WTC11 (cell line): ENCODE measurements at regions not wholly inside any gene's neighbourhood (a gene's known extent, or its start where the extent isn't known, plus 50 kb on each side); places are given as distances from the start of the nearest gene placed in this dataset.

Source experiments
- ATAC-seq: fragments of 200-7000 bp; cut with Tn5 transposase; 2 replicates; pipeline ENCODE4 v1.10.0; 2021; ENCODE audit warnings: mild to moderate bottlenecking, moderate library complexity
- CTCF ChIA-PET: fragments of 300-600 bp; sonication (Branson Sonifier 250); formaldehyde crosslinking; loops from one replicate; lab custom pipeline; 2021; ENCODE audit warnings: antibody characterized with exemption; lab: Charles Lee
- POLR2A ChIA-PET: fragments of 350-600 bp; sonication (Branson Sonifier 250); formaldehyde crosslinking; loops from one replicate; lab custom pipeline; 2021; ENCODE audit warnings: antibody characterized with exemption; lab: Charles Lee
- DNase-seq: peaks from one replicate; pipeline ENCODE4 v3.0.0; 2021; ENCODE audit warnings: low spot score
- H3K27ac Mint-ChIP-seq: 2 replicates; pipeline ENCODE4 v1.8.0; 2021; ENCODE audit warnings: mixed read lengths
- H3K27me3 Mint-ChIP-seq: 2 replicates; pipeline ENCODE4 v1.8.0; 2021; ENCODE audit warnings: low read depth, mild to moderate bottlenecking, moderate library complexity, mixed read lengths
- H3K36me3 Mint-ChIP-seq: 2 replicates; pipeline ENCODE4 v1.8.0; 2021; ENCODE audit warnings: mixed read lengths
- H3K4me1 Mint-ChIP-seq: 2 replicates; pipeline ENCODE4 v1.8.0; 2022; ENCODE audit warnings: mixed read lengths
- H3K4me3 Mint-ChIP-seq: 2 replicates; pipeline ENCODE4 v1.8.0; 2021; ENCODE audit warnings: mild to moderate bottlenecking, moderate library complexity, mixed read lengths
- H3K9me3 Mint-ChIP-seq: 2 replicates; pipeline ENCODE4 v1.8.0; 2021; ENCODE audit warnings: mixed read lengths
- ESRRA ChIP-seq: sonication (generic); formaldehyde crosslinking; IDR thresholded peaks from 2 replicates; pipeline ENCODE4 v1.8.1; 2022; ENCODE audit warnings: mild to moderate bottlenecking, missing genetic modification reagents, borderline replicate concordance
- FOXK1 ChIP-seq: sonication (generic); formaldehyde crosslinking; IDR thresholded peaks from 2 replicates; pipeline ENCODE4 v1.8.0; 2022; ENCODE audit warnings: mild to moderate bottlenecking, moderate library complexity, missing genetic modification reagents
- HMGA2 ChIP-seq: fragments of 250-450 bp; sonication (Bioruptor Pico); IDR thresholded peaks from 2 replicates; pipeline ENCODE4 v1.4.0; 2021; ENCODE audit warnings: mild to moderate bottlenecking, moderate library complexity
- JUN ChIP-seq: sonication (generic); formaldehyde crosslinking; IDR thresholded peaks from 2 replicates; pipeline ENCODE4 v1.8.0; 2023; ENCODE audit warnings: mild to moderate bottlenecking, missing genetic modification reagents
- NR2C2 ChIP-seq: sonication (generic); formaldehyde crosslinking; IDR thresholded peaks from 2 replicates; pipeline ENCODE4 v1.8.0; 2022; ENCODE audit warnings: mild to moderate bottlenecking, missing genetic modification reagents
- SMAD3 ChIP-seq: sonication (generic); formaldehyde crosslinking; IDR thresholded peaks from 2 replicates; pipeline ENCODE4 v1.8.0; 2022; ENCODE audit warnings: missing genetic modification reagents, mild to moderate bottlenecking, borderline replicate concordance
- SP1 ChIP-seq: sonication (generic); formaldehyde crosslinking; conservative IDR thresholded peaks from 2 replicates; pipeline ENCODE4 v1.8.1; 2022; ENCODE audit warnings: missing genetic modification reagents
- TEAD1 ChIP-seq: sonication (generic); formaldehyde crosslinking; IDR thresholded peaks from 2 replicates; pipeline ENCODE4 v1.8.0; 2022; ENCODE audit warnings: mild to moderate bottlenecking, missing genetic modification reagents
- TEAD4 ChIP-seq: sonication (generic); formaldehyde crosslinking; IDR thresholded peaks from 2 replicates; pipeline ENCODE4 v1.8.0; 2022; ENCODE audit warnings: mild to moderate bottlenecking, missing genetic modification reagents
- ZNF232 ChIP-seq: sonication (generic); formaldehyde crosslinking; IDR thresholded peaks from 2 replicates; pipeline ENCODE4 v1.8.0; 2022; ENCODE audit warnings: mild to moderate bottlenecking, missing genetic modification reagents
- TF ChIP-seq, protein P1 (sequence below): sonication (generic); formaldehyde crosslinking; IDR thresholded peaks from 2 replicates; pipeline ENCODE4 v1.8.0; 2022; ENCODE audit warnings: missing genetic modification reagents
- TF ChIP-seq, protein P2 (sequence below): sonication (generic); formaldehyde crosslinking; IDR thresholded peaks from 2 replicates; pipeline ENCODE4 v1.8.1; 2023; ENCODE audit warnings: mild to moderate bottlenecking, missing genetic modification reagents, borderline replicate concordance
- TF ChIP-seq, protein P3 (sequence below): fragments of 250-450 bp; sonication (Bioruptor Pico); IDR thresholded peaks from 2 replicates; pipeline ENCODE4 v2.1.2; 2022; ENCODE audit warnings: mild to moderate bottlenecking, moderate library complexity
- TF ChIP-seq, protein P4 (sequence below): fragments of 250-450 bp; sonication (Bioruptor Pico); IDR thresholded peaks from 2 replicates; pipeline ENCODE4 v1.9.0; 2021; ENCODE audit warnings: mild to moderate bottlenecking, borderline replicate concordance

DNA sequence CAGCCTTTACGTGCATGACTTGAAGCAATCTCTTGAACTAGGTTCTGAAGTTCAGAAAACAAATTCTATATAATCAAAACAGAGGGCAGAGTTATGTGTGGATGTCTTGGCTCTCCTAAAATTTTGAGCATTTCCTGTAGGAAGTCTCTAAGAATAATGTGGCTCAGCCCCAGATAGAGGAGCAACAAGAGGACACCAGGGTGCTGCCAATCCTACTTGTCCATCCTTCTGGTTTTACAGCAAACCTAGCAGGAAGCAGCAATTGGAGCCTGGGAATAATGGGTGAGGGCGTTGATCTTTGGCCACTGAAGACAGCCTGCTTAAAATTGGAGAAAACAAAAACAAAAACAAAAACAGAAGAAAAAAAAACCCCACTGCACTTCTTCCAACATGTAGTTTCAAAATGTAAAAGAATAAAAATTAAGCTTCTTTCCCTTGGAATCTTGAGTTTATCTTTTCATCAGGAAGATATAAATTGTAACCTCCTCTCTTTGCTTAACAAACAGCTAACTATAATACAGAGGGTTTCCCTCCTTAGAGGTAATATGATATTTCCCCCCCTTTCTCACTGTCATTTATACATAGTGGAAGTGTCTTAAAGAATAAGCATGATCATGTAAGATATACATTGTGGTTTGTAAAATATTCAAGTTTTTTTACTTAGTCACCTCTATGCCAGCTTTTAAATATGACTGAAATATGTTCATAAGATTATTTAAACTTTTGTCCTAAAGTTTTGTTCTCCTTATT is 130.6 kb downstream of the FBXO8 start:
- H3K27me3 Mint-ChIP-seq, result no peaks in the 10 kb centered on the region
- POLR2A ChIA-PET, result no interaction called here
- peaks cover 3% of the 10 kb centered on the region; the same call in 1 of the 2 replicates for H3K4me1 Mint-ChIP-seq
- ATAC-seq (peak; percentile 67), DNase-seq (no peak)
- no peaks in the 10 kb centered on the region for H3K9me3 Mint-ChIP-seq
- H3K27ac Mint-ChIP-seq, result no peak overlapping the region
- TF ChIP-seq TEAD4 (CRISPR knock-in tag) (no peak), TEAD1 (CRISPR knock-in tag) (no peak), JUN (CRISPR knock-in tag) (no peak)
- TF ChIP-seq, protein P1, sequence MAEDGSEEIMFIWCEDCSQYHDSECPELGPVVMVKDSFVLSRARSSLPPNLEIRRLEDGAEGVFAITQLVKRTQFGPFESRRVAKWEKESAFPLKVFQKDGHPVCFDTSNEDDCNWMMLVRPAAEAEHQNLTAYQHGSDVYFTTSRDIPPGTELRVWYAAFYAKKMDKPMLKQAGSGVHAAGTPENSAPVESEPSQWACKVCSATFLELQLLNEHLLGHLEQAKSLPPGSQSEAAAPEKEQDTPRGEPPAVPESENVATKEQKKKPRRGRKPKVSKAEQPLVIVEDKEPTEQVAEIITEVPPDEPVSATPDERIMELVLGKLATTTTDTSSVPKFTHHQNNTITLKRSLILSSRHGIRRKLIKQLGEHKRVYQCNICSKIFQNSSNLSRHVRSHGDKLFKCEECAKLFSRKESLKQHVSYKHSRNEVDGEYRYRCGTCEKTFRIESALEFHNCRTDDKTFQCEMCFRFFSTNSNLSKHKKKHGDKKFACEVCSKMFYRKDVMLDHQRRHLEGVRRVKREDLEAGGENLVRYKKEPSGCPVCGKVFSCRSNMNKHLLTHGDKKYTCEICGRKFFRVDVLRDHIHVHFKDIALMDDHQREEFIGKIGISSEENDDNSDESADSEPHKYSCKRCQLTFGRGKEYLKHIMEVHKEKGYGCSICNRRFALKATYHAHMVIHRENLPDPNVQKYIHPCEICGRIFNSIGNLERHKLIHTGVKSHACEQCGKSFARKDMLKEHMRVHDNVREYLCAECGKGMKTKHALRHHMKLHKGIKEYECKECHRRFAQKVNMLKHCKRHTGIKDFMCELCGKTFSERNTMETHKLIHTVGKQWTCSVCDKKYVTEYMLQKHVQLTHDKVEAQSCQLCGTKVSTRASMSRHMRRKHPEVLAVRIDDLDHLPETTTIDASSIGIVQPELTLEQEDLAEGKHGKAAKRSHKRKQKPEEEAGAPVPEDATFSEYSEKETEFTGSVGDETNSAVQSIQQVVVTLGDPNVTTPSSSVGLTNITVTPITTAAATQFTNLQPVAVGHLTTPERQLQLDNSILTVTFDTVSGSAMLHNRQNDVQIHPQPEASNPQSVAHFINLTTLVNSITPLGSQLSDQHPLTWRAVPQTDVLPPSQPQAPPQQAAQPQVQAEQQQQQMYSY (CRISPR knock-in tag), result 0 out of 2 replicates have a peak, but pooled peaks have one; percentile 23
- CTCF ChIA-PET, result interaction anchor here (1.1 kb wide), 1 partner anchor 400 kb away, joined by 3 read pairs; no protein-coding TSS in a partner anchor
- H3K36me3 Mint-ChIP-seq, result no peaks in the 10 kb centered on the region
- H3K4me3 Mint-ChIP-seq, result no peak overlapping the region

DNA sequence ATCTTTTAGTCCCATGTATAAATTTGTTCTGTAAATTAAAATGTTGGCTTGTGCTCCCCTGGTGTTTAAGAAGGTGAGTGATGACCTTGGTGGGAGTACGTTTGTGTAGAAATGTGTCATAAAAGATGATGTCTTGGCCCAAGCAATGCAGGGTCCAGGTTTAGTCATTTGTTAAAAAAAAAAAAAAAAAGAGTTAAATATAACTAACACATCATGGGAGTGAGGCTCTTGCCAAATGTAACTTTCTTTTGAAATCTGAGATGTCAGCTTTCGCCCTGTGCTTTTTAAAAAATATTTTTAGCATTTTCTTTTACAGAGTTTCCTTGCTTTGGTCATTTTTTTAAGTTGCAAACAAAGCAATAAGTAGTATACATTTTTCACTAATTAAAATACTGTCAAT is 135.6 kb downstream of the FBXO8 start:
- ATAC-seq, result no peak
- ChIA-PET POLR2A (no interaction called here), CTCF (no interaction called here)
- Mint-ChIP-seq H3K27me3 (0 out of 2 replicates have a peak, but pooled peaks cover 4% of the 10 kb centered on the region), H3K27ac (no peak overlapping the region), H3K36me3 (no peaks in the 10 kb centered on the region), H3K4me3 (no peak overlapping the region), H3K4me1 (peaks cover 3% of the 10 kb centered on the region; the same call in 1 of the 2 replicates), H3K9me3 (no peaks in the 10 kb centered on the region)
- no peak for DNase-seq
- TF ChIP-seq SMAD3 (CRISPR knock-in tag) (no peak), HMGA2 (CRISPR knock-in tag) (no peak), NR2C2 (CRISPR knock-in tag) (no peak), JUN (CRISPR knock-in tag) (no peak), ESRRA (no peak), SP1 (CRISPR knock-in tag) (no peak), ZNF232 (CRISPR knock-in tag) (no peak), FOXK1 (no peak)
- TF ChIP-seq, protein P2, sequence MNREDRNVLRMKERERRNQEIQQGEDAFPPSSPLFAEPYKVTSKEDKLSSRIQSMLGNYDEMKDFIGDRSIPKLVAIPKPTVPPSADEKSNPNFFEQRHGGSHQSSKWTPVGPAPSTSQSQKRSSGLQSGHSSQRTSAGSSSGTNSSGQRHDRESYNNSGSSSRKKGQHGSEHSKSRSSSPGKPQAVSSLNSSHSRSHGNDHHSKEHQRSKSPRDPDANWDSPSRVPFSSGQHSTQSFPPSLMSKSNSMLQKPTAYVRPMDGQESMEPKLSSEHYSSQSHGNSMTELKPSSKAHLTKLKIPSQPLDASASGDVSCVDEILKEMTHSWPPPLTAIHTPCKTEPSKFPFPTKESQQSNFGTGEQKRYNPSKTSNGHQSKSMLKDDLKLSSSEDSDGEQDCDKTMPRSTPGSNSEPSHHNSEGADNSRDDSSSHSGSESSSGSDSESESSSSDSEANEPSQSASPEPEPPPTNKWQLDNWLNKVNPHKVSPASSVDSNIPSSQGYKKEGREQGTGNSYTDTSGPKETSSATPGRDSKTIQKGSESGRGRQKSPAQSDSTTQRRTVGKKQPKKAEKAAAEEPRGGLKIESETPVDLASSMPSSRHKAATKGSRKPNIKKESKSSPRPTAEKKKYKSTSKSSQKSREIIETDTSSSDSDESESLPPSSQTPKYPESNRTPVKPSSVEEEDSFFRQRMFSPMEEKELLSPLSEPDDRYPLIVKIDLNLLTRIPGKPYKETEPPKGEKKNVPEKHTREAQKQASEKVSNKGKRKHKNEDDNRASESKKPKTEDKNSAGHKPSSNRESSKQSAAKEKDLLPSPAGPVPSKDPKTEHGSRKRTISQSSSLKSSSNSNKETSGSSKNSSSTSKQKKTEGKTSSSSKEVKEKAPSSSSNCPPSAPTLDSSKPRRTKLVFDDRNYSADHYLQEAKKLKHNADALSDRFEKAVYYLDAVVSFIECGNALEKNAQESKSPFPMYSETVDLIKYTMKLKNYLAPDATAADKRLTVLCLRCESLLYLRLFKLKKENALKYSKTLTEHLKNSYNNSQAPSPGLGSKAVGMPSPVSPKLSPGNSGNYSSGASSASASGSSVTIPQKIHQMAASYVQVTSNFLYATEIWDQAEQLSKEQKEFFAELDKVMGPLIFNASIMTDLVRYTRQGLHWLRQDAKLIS, result no peak
- TF ChIP-seq, protein P3, sequence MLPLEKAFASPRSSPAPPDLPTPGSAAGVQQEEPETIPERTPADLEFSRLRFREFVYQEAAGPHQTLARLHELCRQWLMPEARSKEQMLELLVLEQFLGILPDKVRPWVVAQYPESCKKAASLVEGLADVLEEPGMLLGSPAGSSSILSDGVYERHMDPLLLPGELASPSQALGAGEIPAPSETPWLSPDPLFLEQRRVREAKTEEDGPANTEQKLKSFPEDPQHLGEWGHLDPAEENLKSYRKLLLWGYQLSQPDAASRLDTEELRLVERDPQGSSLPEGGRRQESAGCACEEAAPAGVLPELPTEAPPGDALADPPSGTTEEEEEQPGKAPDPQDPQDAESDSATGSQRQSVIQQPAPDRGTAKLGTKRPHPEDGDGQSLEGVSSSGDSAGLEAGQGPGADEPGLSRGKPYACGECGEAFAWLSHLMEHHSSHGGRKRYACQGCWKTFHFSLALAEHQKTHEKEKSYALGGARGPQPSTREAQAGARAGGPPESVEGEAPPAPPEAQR (CRISPR knock-in tag), result no peak
- TF ChIP-seq, protein P4, sequence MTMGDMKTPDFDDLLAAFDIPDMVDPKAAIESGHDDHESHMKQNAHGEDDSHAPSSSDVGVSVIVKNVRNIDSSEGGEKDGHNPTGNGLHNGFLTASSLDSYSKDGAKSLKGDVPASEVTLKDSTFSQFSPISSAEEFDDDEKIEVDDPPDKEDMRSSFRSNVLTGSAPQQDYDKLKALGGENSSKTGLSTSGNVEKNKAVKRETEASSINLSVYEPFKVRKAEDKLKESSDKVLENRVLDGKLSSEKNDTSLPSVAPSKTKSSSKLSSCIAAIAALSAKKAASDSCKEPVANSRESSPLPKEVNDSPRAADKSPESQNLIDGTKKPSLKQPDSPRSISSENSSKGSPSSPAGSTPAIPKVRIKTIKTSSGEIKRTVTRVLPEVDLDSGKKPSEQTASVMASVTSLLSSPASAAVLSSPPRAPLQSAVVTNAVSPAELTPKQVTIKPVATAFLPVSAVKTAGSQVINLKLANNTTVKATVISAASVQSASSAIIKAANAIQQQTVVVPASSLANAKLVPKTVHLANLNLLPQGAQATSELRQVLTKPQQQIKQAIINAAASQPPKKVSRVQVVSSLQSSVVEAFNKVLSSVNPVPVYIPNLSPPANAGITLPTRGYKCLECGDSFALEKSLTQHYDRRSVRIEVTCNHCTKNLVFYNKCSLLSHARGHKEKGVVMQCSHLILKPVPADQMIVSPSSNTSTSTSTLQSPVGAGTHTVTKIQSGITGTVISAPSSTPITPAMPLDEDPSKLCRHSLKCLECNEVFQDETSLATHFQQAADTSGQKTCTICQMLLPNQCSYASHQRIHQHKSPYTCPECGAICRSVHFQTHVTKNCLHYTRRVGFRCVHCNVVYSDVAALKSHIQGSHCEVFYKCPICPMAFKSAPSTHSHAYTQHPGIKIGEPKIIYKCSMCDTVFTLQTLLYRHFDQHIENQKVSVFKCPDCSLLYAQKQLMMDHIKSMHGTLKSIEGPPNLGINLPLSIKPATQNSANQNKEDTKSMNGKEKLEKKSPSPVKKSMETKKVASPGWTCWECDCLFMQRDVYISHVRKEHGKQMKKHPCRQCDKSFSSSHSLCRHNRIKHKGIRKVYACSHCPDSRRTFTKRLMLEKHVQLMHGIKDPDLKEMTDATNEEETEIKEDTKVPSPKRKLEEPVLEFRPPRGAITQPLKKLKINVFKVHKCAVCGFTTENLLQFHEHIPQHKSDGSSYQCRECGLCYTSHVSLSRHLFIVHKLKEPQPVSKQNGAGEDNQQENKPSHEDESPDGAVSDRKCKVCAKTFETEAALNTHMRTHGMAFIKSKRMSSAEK (CRISPR knock-in tag), result no peak
